Activated CD4-positive, alpha-beta T cell treated with anti-CD3 and anti-CD28 coated beads, Interleukin-2, amount 50 U/mL, for 24 hours (primary cell): ENCODE measurements at regions not wholly inside any gene's neighbourhood (a gene's known extent, or its start where the extent isn't known, plus 50 kb on each side); places are given as distances from the start of the nearest gene placed in this dataset.

ENCODE experiments used
- DNase-seq, 2 donors: peaks; one replicate each; pipeline ENCODE4 v3.0.0-alpha.2; 2020; ENCODE audit warnings: low read depth in 1 of 2, low spot score in 1 of 2

DNA sequence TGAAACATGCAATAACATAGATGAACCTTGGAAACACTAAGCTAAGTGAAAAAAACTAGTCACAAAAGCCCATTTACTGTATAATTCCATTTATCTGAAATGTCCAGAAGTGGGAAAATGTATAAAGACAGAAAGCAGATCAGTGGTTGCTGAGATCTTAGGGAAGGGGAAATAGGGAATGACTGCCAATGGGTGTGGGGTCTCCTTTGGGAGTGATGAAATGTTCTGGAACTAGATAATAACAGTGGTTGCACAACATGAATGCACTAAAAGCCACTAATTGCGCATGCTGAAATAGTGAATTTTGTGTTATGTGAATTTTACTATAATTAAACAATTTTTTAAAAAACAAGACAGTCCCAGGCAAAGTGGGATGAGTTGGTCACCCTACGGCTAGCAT, 472.8 kb downstream of the CCDC171 start:
- DNase-seq: no peak

DNA sequence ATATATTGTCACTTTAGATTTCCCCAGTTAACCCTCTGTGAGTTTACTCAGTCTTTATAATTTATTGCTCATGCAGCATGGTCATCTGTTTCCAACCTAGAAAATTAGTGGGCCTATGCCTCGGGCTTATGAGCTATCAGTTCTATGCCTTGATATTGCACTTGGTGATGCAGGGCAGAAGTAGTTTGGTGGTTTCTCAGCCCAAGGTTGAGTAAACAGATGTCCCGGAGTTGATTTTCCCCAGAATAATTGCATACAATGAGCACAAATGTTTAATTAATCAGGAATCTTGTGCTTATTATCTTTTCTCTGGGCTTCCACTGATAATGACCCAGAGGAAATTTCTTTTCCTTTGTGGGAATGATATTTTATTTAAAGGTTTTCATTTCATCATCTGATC, 474.0 kb downstream of the CCDC171 start:
- DNase-seq: no peak

DNA sequence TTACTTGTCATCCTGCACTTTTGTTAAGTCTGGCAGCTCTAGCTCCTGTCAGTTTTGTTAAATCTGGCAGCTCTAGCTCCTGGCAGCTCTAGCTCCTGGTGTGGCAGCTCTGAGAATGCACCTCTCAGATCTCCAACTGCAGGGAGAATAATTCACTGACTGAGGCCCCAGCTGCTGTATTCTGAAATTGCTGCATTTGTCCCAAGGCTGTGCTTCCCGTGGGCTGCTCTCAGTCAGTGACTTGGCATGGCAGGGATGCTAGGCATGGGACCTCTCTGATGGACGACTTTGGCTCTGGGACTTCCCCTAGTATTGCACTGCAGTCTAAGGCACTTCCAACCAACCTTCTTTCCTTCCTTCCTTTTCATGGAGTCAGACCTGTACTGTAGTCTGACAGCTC, 475.7 kb downstream of the CCDC171 start:
- no peak for DNase-seq

DNA sequence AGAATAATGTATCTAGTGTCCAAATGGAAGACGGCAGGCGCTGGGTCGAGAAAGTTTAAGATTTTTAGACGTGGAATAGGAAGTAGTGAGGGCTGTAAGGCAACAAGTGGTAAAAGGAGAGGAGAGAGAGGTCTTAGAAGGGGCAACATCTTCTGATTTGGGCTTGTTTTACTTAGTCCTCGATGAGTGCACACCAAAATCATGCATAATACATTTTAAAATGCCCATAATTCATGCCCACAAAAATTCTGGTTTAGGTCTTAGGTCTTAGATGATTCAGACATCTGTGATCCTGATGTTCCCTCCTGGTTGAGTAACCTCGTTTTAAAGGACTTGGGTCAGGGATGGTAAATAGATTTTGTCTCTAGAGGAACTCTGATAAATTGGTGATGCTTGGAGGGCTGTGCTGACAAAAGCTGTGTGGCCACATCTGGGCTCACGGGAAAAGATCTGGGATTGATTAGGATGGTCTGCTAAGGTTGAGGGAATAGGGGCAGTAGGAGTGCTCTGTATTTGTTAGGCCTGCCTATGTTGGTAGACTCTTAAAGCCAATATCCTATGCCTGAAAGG, 476.3 kb downstream of the CCDC171 start:
- no peak for DNase-seq

DNA sequence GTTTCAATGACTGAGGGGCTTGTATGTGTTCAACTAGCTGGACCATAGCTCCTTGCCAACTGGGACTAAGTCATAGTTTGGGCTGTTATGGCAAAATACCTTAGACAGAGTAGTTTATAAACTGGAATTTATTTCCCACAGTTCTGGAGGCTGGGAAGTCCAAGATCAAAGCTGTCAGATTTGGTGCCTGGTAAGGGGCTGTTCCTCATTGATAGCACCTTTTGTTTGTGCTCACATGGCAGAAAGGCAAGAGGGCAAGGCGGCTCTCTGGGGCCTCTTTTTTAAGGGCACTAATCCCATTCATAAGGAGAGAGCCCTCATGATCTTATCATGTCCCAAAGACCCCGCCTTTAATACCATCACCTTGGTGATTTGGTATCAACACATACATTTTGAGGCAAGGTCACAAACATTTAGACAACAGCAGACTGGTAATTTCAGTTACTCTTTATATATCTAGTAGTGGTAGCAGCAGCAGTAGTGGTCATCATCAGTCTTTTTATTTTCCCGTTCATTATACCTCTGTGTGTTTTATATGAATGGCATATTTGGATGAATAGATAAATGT, 477.0 kb downstream of the CCDC171 start:
- DNase-seq: no peak

DNA sequence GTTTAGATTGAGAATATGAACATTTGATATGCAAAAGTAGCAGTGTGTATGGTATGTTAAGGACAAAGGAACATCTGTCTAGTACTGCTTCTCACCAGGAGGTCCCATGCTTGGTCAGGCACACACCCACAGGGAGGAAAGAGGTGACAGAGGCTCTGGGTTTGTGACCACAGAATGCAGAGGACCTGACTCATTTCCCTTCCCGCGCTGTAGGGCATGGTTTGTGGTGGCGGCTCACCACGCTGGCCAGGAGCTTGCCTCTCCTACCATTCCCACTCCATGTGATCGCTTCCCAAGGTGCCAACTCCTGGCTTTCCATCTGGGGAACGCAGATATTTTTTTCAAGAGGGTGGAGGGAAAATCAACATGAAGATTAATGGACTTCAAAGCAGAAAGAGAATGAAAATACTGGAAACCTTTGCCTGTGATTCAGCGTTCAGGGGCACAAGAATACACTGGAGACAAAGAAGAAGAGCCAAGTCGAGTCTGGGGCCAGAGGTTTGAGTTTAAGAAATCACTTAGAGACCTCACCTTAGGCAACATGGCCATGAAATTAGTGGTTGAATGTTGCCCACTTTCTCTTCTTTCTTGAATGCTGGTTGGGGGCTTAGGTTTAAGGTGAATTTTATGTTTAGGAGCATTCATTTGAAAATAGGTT, 477.8 kb downstream of the CCDC171 start:
- DNase-seq: no peak

DNA sequence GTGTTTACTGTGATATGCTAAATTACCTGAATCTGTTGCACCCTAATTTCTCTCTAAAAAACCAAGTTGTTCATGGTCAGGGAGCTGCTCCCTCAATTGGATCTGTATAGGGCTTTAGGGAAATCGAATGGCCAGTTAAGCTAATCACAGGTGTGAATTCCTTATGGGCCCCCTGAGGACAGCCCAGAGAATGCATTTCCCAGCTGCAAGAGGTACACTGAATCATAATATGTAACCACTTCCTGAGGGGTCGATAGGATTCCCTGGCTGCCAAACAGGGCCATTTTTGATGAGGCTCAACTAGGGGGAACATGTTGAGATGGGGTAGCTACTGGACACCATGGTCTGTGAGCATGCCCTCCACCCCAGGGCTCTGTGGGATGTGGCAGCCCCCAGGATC, 478.6 kb downstream of the CCDC171 start:
- no peak for DNase-seq

DNA sequence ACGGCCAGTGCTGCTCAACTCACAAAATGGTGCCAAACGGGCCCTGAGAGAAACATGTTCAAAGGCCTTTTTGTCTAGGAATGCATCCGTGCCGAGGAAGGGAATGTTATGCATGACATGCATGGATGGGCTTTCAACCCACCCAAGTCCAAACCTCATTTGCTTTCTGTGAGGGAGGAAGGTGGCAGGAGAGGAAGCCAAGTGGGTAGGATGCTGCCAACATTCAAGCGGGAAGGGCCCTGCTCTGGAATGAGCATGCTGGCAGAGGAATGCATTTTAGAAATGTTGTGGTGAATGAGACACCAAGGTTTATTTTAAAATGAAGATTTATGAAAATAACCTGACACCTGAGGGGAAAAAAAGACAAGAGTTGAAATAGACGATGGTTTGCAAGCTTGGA, 479.1 kb downstream of the CCDC171 start:
- DNase-seq: no peak

DNA sequence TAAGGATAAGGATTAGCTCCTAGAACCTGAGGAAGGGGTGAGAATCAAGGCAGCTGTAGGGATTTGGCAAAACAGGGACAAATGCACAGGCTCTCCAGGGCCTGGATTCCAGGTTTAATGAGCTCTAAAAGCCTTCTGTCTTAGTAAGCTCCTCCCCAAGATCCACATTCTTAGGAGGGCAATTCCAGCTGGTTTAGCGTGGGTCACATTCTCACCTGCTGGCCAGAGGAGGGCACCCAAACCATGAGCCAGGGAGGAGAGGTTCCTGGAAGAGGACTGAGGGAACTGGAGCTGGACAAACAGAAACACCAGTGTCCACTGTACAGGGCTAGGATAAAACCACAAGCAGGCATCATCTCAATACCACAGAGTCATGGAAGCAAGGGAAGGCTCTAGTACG, 480.0 kb downstream of the CCDC171 start:
- DNase-seq: no peak

DNA sequence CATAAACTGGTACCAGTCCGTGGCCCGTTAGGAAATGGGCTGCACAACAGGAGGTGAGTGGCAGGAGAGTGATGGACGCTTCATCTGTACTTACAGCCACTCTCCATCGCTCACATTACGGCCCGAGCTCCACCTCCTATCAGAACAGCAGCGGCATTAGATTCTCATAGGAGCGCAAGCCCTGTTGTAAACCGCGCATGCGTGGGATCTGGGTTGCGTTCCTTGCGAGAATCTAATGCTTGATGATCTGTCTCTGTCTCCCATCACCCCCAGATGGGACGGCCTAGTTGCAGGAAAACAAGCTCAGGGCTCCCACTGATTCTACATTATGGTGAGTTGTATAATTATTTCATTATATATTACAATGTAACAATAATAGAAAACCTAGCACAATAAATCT, 480.4 kb downstream of the CCDC171 start:
- DNase-seq: no peak

DNA sequence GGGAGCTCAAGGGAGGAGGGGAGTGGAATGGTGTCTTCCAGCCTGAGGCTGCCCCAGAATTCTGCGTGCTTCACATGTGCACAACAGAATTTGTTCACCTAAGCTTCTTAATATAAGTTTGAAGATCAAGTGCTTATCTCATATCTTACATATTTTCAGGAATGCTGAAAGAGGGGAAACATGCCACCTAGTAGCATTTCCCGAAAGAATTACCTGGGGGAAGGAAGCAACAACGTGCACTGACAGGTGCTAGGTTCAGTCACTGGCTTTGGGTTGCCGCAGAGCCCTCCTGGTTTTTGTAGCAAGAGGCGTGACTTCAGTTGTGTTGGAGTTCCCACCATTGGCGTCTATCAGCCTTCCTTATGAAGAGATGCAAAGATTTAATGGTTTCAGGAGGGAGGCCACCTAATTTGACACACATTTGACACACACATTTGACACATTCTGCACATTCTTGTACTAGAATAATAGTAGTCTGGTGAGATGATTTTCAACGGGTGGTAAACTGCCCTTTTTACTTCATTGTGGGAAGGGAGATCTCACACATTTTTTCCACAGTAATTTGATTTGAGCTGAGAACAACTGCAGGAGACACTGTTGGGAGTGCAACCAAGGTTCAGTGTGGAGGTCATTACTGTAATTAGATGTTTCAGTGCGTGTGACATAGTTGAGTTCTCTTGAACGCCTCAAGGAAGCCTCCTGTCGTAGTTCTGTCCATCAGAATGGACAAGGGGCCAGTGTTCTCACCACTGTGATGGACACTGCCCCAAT, 481.3 kb downstream of the CCDC171 start:
- no peak for DNase-seq

DNA sequence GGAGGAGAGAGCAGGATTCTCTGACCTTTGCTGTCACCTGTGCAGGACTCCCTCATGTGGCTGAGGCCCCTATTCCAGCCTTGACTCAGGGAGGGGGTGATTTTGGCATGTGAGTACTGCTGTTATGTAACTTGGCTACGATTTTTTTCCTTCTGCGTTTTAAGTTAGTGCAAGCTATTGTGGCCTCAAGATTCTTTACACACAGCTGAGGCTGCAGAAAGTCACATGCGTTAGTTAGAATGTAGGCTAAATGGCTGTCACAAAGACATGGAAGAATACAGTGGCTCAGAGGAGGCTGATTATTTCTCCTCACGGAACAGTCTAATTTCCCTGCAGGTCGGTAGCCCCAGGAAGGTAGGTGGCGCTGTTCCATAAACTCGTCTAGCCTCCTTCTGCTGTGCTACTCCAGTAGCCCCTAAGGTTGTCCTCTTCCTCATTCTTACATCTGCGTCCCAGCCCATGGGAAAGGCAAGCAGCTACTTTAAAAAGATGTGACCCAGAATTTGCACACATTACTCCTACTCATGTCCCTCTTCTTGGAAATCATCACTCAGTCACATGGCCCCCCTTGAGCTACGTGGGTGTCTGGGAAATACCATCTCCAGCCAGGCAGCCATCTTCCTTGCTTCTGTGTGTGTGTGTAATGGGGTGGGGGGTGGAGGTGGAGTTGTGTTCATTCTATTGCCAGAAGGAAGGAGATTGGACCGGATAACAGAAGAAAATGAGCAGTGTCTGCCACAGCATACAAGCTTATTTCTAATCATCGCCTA, 486.6 kb downstream of the CCDC171 start:
- no peak for DNase-seq

DNA sequence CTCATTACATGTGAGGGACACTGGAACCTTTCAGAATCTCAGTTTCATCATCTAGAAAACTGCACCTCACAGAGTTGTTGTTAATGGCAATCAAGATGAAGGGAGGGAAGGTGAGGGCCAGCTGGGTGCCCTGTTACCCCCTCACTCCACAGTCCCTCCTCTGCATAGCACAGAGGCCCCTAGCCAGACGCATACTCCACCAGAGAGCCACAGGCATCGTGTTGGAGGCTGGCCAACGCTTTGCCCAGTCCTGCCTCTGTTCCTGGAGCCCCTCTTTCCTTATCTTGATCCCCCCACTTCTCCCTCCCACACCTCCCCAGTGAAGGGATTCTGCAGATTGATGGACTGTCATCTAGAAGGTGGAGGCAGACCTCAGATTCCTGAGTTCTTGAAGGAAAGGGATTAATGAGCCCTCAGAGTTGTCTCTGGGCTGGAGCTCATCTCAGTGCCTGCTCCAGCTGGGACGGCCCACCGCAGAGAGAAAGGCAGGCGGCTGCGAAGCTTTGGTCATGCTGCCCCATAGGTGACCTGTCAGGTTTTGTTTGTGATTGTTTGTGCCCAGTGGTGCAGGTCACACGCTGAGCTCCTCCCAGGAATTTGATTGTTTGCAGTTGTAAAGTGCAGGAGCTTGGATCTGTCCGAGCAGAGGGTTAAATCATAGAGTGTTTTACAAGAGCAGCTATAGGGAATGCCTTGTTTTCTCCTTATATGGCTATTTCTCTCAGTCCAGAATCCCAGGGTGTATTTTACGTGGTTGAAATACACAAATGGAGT, 487.3 kb downstream of the CCDC171 start:
- DNase-seq: no peak

DNA sequence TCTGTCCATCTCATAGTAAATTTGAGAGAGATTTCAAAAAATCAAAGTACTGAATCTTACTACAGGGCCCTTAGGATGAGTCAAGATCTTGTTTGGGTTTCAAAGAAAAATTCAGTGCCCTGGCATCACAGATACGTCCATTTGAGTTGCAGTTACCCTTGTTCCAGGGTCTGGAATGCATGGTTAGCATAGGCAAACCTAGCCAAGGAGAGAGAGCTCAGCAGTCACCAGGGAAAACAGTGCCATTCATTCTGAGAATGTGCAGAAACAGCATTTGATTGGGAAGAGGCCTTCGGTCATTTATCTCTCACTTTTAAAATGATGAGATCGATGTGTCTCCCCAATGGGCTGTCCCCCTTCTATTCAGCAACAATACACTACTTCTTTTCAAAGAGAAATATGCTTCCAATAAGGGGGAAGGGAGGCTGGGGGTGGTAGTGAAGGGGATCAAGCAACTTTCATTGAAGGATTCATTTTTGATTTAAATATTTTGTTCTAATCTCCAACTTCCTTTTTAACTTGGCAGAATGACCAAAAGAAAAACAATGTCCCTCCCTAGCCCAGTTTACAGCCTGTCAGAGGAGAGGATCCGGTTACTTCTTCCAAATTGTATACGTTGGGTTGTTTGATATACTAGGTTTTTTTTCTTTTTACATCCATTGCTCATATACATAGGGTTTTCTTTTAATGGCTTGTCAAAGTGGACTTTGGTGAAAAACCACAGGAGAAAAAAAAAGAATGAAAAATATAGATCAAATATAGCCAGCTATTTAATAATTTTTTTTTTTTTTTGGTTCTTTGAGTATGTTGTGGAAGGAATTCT, 491.1 kb downstream of the CCDC171 start:
- DNase-seq: no peak

DNA sequence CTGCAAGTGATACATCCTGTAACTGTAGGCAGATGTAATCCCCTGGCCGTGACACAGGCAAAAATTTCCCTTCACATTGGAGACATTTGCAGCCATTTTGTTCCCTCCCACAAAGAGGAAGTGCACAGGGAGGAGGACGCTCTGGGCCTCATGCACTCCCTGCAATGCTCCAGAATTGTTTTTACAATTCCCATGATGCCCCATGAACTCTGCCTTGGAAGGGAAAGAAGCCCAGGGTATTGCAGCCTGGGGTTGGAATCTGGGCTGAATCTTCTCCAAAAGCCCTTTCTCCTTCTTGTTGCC, 491.7 kb downstream of the CCDC171 start:
- DNase-seq: no peak

DNA sequence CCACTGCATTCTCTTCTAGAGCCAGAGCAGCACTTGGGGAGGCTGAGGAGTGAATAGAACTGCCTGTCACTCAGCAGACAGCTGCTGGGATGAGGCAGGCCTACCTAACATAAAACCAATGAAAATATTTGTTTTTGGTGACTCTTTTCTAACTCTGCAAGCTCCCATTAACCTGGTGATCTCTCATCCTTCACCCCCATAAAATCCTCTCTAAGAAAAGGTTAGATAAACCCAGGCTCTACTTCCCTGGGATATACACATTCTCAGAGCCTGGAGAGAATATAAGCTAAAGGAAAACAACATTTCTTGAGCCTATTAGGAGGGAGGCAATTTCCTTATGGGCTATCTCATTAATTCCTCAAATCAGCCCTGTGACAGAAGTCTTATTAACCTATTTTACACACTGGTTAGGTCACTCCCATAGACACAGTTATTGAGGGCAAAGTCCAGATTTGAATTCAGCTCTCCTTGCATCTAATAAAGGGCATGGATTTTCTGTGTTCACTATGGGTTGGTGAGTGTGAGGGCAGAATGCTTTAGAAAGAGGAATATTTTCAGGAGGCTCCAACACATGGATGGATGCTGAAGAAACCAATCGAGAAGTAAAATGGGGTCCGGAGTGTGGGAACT, 492.9 kb downstream of the CCDC171 start:
- no peak for DNase-seq

DNA sequence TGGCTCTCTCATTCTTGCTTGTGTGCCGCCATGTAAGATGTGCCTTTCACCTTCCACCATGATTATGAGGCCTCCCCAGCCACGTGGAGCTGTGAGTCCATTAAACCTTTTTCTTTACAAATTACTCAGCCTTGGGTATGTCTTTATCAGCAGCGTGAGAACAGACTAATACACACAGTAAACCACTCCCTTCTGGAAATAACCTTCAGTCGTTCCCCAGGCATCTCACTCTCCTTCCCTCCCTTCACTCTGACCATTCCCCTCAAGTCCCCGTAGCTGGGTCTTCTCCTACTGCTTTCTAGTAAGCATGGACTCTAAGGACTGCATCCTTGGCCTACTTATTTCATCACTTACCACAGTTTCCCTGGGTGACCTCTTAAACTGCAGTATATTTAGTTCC, 493.9 kb downstream of the CCDC171 start:
- no peak for DNase-seq

DNA sequence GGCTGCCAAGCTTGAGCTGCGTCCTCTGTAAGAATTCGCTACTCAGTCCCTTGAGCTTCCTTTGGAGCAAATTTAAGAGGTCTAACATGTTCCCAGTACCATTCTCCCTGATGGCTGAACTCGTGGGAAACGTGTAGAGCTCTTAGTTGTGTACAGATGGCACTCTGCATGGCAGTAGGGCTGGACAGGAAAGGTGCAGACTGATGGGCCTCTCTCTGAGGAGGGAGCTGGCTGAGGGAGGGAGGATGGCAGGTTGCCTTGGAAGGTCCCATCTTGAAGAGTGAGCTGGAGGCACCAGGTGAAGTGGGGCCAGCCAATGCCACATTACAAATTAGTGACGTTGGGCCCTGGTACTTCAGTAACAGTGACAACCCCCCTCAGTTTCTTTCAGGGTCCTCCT, 495.3 kb downstream of the CCDC171 start:
- no peak for DNase-seq

DNA sequence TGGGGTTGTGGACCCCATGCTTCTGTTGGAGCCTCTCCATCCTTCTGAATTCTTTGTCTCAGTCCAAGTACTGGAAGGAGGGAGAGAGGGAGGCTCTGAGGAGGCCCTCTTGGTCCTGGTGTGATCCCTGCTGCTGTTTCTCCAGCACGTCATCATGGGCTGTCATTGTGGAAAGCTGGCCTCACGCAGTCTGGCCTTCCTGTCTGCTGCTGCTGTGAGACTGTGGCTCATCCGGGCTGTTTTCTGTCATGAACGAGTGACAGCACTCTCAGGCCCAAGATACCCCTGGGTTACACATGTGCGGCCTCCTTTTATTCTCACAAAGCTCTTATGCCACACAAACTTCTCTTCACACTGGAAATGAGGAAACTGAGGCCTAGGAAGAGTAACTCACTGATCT, 499.3 kb downstream of the CCDC171 start:
- DNase-seq: no peak
